Stimulated activated CD4-positive, alpha-beta T cell treated with anti-CD3 and anti-CD28 coated beads, Interleukin-4, amount 100 ng/mL, for 4 hours (primary cell): ENCODE measurements at regions not wholly inside any gene's neighbourhood (a gene's known extent, or its start where the extent isn't known, plus 50 kb on each side); places are given as distances from the start of the nearest gene placed in this dataset.
A peak's percentile ranks its signal among the peaks of the same experiment; 100 is the strongest.
"Not testable (repeated sequence)": the region's sequence is repeated elsewhere in the genome, so short reads cannot be mapped to it uniquely, and the experiment has no call there.

ENCODE experiments used
- DNase-seq, 2 experiments: peaks; one replicate each; pipeline ENCODE4 v3.0.0-alpha.2; 2020

DNA sequence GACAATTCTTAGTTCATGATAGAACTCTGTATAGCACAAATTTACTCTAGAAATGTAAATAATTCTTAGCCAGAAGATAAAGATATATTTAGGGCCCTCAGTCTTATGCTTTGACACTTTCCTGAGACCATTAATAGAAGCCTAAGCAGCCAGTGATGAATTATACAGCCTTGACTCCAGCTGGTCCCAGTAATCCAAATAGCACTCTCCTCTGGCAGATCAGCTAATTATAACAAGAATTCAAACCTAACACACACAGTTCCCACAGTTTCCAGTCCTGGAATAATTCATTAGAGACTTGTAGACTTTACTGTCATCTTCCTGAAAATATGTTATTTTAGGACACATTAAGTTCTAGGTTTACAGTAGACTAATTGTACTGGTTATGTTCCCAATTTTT, 50.4 kb downstream of the SHOC1 start:
- no peak for DNase-seq

DNA sequence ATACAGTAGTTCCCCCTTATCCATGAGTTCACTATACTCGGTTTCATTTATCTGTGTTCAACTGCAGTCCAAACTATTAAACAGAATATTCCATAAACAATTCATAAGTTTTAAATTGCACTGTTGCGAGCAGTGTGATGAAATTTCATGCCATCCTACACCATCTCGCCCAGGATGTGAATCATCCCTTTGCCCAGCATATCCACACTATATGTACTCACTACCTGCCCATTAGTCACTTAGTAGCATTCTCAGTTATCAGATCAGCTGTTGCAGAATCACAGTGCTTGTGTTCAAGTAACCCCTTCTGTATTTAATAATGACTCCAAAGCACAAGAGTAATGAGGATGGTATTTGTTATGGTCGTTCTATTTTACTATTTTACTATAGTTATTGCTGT, 51.5 kb downstream of the SHOC1 start:
- DNase-seq = peak in 1 of 2 experiments; percentile 4

DNA sequence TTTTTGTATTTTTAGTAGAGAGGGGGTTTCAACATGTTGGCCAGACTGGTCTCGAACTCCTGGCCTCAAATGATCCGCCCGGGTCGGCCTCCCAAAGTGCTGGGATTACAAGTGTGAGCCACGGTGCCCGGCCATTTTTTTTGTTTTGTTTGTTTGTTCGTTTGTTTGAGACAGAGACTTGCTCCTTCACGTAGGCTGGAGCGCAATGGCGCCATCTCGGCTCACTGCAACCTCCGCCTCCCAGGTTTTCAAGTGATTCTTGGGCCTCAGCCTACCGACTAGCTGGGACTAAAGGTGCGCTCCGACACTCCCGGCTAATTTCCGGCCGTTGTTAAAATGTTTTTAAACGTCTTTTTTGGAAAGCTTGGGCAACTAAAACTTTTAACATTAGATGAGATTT, 54.0 kb downstream of the SHOC1 start:
- no peak for DNase-seq

DNA sequence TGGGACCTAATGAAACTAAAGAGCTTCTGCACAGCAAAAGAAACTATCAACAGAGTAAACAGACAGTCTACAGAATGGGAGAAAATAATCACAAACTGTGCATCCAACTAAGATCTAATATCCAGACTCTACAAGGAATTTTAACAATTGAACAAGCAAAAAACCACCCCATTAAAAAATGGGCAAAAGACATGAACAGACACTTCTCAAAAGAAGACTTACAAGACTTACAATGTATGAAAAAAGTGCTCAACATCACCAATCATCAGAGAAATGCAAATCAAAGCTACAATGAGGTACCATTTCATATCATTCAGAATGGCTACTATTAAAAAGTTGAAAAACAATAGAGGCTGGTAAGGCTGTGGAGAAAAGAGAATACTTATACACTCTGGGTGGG, 58.0 kb downstream of the SHOC1 start:
- DNase-seq = no peak

- DNase-seq = not testable (repeated sequence)
Measured at GRCh38 chr9:111735344-111735743, 59.4 kb downstream of the SHOC1 start.

DNA sequence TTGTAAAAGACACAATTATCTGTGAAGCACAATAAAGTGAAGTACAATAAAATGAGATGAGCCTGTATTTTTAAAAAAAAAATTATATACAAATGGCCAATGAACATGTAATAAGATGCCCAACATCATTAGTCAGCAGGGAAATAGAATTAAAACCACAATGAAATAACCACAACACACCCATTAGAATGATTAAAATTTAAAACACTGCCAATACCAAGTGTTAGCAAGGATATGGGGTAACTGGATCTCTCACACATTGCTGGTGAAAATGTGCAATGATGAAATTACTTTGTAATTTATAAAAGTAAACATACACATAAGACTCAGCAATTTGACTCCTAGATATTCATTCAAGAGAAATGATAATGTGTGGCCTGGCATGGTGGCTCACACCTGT, 62.8 kb downstream of the SHOC1 start:
- DNase-seq = no peak

DNA sequence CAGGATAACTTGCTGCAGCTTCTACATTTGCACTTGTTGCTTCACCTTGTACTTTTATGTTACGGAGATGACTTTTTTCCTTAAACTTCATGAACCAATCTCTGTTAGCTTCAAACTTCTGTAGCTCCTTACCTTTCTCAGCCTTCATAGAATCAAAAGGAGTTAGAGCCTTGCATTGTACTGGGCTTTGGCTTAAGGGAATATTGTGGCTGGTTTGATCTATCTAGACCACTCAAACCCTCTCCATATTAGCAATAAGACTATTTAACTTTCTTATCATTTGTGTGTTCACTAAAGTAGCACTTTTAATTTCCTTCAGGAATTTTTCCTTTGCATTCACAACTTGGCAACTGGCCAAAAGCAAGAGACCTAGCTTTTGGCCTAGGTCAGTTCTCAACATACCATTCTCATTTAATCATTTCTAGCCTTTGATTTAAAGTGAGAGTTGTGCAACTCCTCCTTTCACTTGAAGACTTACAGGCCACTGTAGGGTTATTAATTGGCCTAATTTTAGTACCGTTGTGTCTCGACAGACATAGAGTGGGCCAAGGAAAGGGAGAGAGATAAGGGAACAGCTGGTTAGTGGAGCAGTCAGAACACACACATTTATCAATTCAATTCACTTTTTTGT, 63.7 kb downstream of the SHOC1 start:
- no peak for DNase-seq

- DNase-seq = no peak
Measured at GRCh38 chr9:111728617-111729366, 65.9 kb downstream of the SHOC1 start.

- DNase-seq = no peak
Measured at GRCh38 chr9:111728143-111728542, 66.6 kb downstream of the SHOC1 start.

GRCh38 chr9:111726949-111727348, 65.5 kb downstream of the GNG10 start:
- no peak for DNase-seq

DNA sequence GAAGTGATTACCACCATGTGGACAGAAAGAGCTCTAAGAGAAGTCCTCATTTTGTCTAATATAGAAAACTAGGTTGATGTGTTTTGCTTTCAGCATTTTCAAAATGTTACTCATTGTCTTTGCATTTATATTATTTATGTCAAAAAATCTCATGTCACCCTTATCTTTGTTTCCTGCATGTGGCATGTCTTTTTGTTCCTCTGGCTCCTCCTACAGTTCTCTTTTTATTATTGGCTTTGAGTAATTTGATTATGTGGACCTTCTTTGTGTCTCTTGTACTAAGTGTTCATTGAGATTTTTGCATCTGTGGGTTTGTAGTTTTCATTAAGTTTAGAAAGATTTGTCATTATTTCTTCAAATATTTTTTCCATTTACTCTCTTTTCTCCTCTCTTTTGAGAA, 58.8 kb downstream of the GNG10 start:
- DNase-seq = no peak
